GM18519 (cell line): ENCODE measurements at regions not wholly inside any gene's neighbourhood (a gene's known extent, or its start where the extent isn't known, plus 50 kb on each side); places are given as distances from the start of the nearest gene placed in this dataset.
"Not testable (repeated sequence)": the region's sequence is repeated elsewhere in the genome, so short reads cannot be mapped to it uniquely, and the experiment has no call there.

ENCODE experiments used
- ATAC-seq: cut with Tn5 transposase; IDR thresholded peaks from one replicate; pipeline ENCODE4 v1.9.1; 2021; ENCODE audit warnings: mild to moderate bottlenecking, moderate library complexity; ENCODE audit not compliant: unreplicated experiment, low FRiP score

GRCh38 chr11:121358760-121359159 is 66.2 kb downstream of the SC5D start:
- ATAC-seq, result no peak

- ATAC-seq, result no peak
Observed at GRCh38 chr11:121359591-121359990, 67.0 kb downstream of the SC5D start.

- ATAC-seq, result not testable (repeated sequence)
Observed at GRCh38 chr11:121362955-121363354, 70.4 kb downstream of the SC5D start.

- ATAC-seq, result no peak
Observed at GRCh38 chr11:121365304-121365703, 72.7 kb downstream of the SC5D start.

GRCh38 chr11:121366038-121366437 is 73.5 kb downstream of the SC5D start:
- no peak for ATAC-seq

- peak; percentile 94 for ATAC-seq
Observed at GRCh38 chr11:121367001-121367843, 74.7 kb downstream of the SC5D start.

GRCh38 chr11:121367844-121368225 is 75.3 kb downstream of the SC5D start:
- no peak for ATAC-seq

- ATAC-seq, result no peak
Observed at GRCh38 chr11:121368364-121369240, 76.0 kb downstream of the SC5D start.

GRCh38 chr11:121369366-121369765 is 76.8 kb downstream of the SC5D start:
- no peak for ATAC-seq

GRCh38 chr11:121372028-121372427 is 79.5 kb downstream of the SC5D start:
- ATAC-seq, result no peak

- ATAC-seq, result peak; percentile 82
Observed at GRCh38 chr11:121372671-121373429, 79.3 kb upstream of the SORL1 start.

- ATAC-seq, result no peak
Observed at GRCh38 chr11:121374286-121374985, 77.7 kb upstream of the SORL1 start.

- ATAC-seq, result no peak
Observed at GRCh38 chr11:121376130-121376529, 76.0 kb upstream of the SORL1 start.

- not testable (repeated sequence) for ATAC-seq
Observed at GRCh38 chr11:121379145-121379810, 72.8 kb upstream of the SORL1 start.

GRCh38 chr11:121383716-121384115 is 68.4 kb upstream of the SORL1 start:
- no peak for ATAC-seq

- no peak for ATAC-seq
Observed at GRCh38 chr11:121385688-121386087, 66.4 kb upstream of the SORL1 start.
